Amniotic stem cell (primary cell): ENCODE measurements at regions not wholly inside any gene's neighbourhood (a gene's known extent, or its start where the extent isn't known, plus 50 kb on each side); places are given as distances from the start of the nearest gene placed in this dataset.
"Not testable (repeated sequence)": the region's sequence is repeated elsewhere in the genome, so short reads cannot be mapped to it uniquely, and the experiment has no call there.

Experiments
- DNase-seq: peaks from one replicate; lab custom pipeline; 2025; lab: John Stamatoyannopoulos, UW

GRCh38 chr4:97394653-97395052, 748.6 kb downstream of the STPG2 start:
- no peak for DNase-seq

DNA sequence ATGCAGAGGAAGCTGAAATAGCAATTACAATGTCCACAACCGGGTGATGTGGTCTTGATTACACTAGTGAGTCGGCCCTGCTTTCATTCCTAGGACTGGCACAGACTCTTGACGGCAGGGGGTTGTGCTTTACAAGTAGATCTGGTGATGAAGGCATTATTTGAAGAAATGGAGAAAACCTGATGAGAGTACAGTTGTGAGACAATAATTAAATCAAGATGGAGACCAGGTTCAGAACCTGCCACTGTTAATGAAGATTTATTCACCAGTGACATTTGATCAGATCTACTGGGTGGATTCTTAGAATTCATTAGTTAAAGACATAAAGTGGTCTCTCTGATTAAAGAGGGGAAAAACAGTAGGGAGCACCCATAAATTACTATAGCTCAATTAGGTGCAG, 747.2 kb downstream of the STPG2 start:
- DNase-seq: no peak

- no peak for DNase-seq
These were observed 746.7 kb downstream of the STPG2 start for GRCh38 chr4:97396605-97397004.

GRCh38 chr4:97404876-97405523, 738.3 kb downstream of the STPG2 start:
- no peak for DNase-seq

DNA sequence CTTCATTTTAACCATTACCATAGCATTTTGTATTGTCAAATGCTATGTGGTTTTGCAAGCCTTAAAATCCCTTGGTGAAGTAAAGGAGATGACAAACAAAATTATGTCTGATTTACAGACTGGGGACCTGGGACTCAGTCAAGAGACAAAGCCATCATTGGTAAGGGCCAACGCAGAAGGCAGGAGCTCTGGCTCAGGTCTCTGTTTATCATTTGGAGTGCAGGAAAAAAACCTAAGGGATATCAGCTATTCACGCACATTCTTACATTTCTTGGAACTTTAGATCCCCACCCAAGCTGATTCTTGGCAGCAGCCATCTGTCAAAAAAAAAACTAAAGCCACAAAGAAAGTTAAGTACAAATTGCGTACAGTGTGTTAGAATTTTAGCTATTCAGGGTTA, 731.9 kb downstream of the STPG2 start:
- DNase-seq: no peak

DNA sequence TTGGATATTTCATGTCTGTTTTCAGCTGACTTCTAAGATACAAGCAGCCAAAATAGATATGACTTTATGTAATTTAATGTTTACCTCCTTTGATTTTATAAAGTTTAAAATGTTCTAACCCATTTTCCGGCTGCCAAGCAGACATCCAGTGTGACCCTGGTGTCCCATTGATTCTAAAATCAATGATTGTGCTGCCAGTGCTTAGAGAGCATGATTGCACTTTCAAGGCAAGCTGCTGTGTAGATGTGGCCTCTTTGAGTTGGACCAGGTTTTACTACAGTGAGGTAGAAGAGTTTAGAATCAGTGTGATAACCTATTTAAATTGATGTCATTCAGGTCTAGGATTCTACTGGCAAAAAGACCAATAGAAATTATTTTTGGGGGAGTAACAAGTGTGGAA, 730.9 kb downstream of the STPG2 start:
- no peak for DNase-seq

DNA sequence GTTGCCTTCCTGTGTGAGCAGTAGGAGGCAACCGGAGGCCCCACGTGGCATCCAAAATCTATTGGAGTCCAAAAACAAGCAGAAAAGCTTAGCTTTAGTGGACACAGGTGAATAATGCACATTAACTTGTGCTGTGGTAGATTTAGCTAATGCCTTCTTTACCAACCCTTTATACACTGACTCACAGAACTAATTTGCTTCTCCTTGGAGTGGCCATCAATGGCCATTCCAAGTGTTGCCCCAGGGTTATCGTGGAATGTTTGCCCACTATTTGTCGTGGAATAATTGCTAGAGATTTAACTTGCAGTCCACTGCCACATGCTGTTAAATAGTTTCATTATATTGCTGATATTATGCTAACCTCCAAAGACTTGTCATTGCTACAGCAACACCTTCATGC, 729.1 kb downstream of the STPG2 start:
- no peak for DNase-seq

DNA sequence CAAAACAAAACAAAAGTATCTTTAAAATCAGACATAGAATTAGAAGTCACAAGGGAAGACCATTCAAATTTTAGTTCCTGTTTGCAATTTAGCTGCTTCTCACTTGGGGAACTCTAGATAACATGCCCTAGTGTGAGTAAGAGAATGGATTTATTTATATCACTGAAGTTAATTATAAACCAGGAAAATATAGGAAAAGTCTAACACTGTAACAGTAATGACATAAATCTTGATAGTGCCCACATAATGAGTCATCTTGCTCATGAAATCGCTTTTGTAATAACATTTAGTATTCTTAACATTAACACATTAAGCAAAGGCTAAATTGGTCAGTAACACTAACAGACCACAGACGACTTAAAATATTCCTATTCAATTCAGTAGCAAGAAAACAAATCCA, 710.7 kb downstream of the STPG2 start:
- no peak for DNase-seq

DNA sequence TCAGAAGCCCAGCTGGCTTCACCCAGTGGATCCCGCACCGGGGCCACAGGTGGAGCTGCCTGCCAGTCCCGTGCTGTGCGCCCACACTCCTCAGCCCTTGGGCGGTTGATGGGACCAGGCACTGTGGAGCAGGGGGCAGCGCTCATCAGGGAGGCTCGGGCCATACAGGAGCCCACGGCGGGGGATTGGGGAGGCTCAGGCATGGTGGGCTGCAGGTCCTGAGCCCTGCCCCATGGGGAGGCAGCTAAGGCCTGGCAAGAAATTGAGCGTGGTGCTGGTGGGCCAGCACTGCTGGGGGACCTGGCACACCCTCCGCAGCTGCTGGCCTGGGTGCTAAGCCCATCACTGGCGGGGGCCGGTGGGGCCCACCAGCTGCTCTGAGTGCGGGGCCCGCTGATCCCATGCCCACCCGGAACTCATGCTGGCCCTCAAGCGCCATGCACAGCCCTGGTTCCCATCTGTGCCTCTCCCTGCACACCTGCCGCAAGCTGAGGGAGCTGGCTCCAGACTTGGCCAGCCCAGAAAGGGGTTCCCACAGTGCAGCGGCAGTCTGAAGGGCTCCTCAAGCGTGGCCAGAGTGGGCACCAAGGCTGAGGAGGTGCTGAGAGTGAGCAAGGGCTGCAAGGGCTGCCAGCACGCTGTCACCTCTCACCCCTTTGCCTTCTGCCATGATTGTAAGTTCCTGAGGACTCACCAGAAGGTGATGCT, 705.1 kb downstream of the STPG2 start:
- DNase-seq: not testable (repeated sequence)

DNA sequence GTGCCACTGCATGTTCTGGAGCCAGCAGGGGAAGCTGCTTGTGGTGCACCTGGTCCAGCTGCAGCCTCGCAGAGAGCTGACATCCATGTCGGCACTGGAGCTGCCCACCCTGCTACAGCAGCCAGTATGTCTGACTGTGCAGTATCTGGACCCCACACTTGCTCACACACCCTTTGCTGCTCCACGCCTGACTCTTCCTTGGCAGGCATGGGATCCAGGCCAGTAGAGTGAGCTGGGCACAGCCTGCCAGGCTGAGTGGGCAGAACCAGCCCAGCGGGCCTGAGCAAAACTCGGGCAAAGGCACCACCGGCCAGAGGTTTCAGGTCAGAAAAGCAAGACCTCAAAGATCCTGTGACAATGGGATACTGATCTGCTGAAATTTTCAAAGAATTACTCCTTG, 690.1 kb downstream of the STPG2 start:
- DNase-seq: no peak

- no peak for DNase-seq
These were observed 686.0 kb downstream of the STPG2 start for GRCh38 chr4:97457253-97457652.

DNA sequence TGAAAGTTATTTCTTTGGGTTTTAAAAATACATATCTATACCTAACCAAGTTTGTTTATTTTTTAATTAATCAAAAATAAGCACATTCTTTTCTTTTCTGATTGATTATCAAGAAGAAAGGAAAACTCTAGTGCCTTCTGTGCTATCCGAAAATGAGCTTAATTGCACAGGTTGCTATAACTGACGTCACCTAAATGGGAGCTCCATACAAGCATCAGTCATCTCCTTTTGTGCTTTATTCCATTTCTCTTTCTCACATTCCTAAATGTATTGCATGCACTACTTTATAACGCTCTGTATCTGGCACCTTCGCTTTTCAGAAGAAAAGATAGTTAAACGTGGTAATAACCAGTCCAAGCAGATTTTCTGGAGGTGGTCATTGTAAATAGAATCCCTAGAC, 675.0 kb downstream of the STPG2 start:
- no peak for DNase-seq

DNA sequence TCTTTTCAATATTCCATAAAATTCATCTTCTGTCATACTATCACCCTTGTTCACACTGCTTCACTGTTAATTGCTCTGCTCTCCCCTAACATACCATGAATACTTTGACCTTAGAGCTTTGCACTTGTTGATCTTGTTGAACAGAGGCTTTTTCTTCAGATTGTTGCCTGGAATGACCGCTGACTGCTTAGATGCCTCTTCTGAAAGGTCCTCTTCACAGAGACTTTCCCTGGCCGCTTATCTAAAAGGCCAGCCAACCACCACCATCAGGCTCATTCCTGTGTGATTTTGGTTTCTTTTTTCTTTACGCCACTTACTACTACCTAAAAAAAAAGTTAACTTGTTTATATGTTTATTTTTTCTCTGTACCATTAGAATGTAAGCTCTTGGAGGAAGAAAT, 667.7 kb downstream of the STPG2 start:
- DNase-seq: no peak

DNA sequence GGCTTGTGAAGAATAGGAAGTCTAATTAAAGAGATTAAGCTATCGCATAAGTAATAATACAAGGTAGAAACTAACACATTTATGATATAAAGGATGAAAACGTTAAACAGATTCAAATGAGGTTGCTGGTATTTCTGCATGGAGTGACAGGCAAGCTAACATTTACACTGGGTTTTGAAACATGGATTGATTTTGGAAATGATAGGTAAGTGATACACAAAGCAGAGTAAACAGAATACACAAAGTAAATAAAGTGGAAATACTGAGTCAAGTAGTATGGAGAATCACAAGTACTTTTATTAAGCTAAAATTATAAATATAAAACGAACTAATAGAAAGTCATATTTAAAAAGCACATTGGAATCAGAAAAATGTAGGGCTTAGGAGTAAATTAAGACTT, 665.3 kb downstream of the STPG2 start:
- no peak for DNase-seq

DNA sequence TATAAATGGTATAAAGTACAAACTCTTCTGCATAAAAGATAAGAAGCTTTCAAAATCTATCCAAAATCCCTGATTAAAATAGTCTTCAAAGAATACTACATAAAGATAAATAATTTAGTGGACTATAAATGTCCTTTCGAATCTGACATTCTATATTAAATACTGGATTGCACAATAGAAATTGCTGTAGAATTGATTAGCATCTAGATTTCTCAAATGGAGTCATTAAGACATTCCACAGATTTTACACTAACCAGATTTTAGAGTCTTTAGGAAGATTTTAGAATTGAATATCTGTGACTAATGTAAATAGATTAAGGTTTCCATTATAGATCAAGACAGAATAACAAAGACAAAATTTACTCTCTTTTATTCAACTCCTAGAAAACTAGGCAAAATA, 663.9 kb downstream of the STPG2 start:
- no peak for DNase-seq

DNA sequence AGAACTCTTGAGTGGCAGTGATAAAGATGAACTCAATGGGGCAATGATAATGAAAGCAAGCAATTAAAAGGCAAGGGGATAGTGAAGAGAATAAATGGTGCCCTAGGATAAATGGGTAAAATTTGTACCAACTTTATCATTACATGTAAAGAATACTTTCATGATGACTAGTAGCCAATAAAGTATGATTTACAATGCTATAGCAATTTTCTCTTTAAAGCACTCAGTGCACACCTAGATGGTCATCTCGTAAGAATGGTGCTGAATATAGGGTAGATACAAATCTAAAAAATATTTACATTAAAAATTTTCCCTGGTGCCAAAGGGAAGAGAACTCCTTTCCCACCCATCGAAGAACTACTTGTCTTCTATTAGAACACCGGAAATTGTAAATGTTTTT, 651.4 kb downstream of the STPG2 start:
- no peak for DNase-seq

- no peak for DNase-seq
These were observed 649.3 kb downstream of the STPG2 start for GRCh38 chr4:97493815-97494518.

DNA sequence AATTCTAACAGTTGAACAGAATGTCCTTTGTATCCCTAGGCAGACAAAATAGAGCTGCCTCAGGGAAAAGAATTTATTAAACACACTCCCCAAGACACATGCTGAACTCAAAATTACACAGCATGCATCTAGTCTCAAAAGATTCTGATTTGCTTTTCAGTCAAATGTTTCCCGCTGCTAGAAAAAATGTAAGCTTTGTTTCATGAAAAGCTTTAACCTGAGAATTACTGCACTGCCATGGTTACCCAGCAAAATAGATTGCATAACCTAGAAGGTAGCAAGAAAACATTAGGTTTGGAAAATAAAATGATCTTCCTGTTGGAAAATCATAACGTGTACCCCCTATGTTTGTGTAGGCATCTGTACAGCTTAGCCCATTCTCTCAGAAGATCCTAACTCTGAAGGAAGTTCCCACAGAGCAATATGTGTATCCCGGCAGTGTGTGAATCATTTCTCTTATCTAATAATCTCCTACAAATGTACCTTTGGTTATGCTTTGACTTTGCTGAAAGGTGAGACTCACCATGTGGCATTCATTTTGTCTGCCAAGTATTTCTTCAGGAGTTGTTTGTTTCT, 646.9 kb downstream of the STPG2 start:
- no peak for DNase-seq

- no peak for DNase-seq
These were observed 644.4 kb downstream of the STPG2 start for GRCh38 chr4:97498875-97499274.

DNA sequence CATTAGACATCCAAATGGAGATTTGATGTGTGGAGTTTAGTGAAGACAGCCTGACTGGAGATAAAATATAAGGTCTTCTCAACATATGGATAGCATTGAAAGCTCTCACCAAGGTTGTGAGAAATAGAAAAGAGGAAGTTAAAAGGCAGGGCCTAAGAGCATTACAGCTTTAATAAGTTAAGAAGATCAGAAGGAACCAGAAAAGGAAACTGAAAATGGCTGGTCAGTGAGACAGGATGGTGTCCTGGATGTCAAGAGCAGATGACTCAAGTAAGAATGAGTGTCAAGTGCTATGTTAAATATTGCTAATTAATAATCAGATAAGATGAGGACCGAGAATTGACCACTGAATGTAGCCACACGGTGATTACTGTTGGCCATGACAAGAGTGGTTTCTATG, 642.9 kb downstream of the STPG2 start:
- DNase-seq: no peak

DNA sequence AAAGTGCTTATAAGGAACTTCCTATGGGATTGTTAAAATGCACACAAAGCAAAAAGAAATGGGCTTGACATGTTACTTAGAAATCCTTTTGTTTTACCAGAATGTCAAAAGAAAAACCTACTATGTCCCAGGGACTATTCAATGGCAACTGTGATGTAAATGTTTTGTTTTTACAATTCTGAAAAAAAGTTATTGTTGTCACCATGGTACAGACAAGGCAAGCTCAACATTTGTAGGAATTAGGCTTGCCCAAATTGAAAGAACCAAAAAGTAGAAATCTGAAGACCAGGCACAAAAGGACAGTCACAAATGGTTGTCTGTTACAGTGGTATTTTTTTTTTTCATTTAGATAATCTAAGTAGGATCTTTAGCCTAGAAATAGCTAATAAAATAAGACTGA, 638.6 kb downstream of the STPG2 start:
- no peak for DNase-seq

GRCh38 chr4:97507587-97508245, 635.6 kb downstream of the STPG2 start:
- no peak for DNase-seq
